Frontal cortex (tissue), 3 donors: ENCODE measurements at regions not wholly inside any gene's neighbourhood (a gene's known extent, or its start where the extent isn't known, plus 50 kb on each side); places are given as distances from the start of the nearest gene placed in this dataset.

Experiments used
- DNase-seq, 2 donors: peaks; one replicate each; pipeline ENCODE4 v3.0.0; 2012; ENCODE audit warnings: low spot score in 2 of 2
- FAIRE-seq: peaks from 2 replicates; lab custom pipeline; 2012; peaks lifted over from hg19 to GRCh38; lab: Jason Lieb, UNC
- donor health status: control.
- donor health status: control.
- donor health status: control.

- DNase-seq (no peak), FAIRE-seq (no peak)
These were observed 107.1 kb downstream of the LBH start for GRCh38 chr2:30338475-30338874.

- FAIRE-seq (no peak), DNase-seq (no peak)
These were observed 107.7 kb downstream of the LBH start for GRCh38 chr2:30339071-30339470.

GRCh38 chr2:30341500-30342267 is 105.4 kb upstream of the LCLAT1 start:
- DNase-seq (no peak), FAIRE-seq (no peak)

- peak in 1 of 2 donors; percentile 47 for DNase-seq
- no peak for FAIRE-seq
These were observed 100.4 kb upstream of the LCLAT1 start for GRCh38 chr2:30346471-30347169.

- DNase-seq (no peak), FAIRE-seq (no peak)
These were observed 98.2 kb upstream of the LCLAT1 start for GRCh38 chr2:30348825-30349224.

GRCh38 chr2:30349691-30350090 is 97.4 kb upstream of the LCLAT1 start:
- FAIRE-seq (no peak), DNase-seq (no peak)

GRCh38 chr2:30351116-30351515 is 95.9 kb upstream of the LCLAT1 start:
- FAIRE-seq (no peak), DNase-seq (no peak)

GRCh38 chr2:30351949-30352348 is 95.1 kb upstream of the LCLAT1 start:
- no peak for DNase-seq
- no peak for FAIRE-seq

GRCh38 chr2:30354150-30354549 is 92.9 kb upstream of the LCLAT1 start:
- DNase-seq (no peak), FAIRE-seq (no peak)

GRCh38 chr2:30354621-30355020 is 92.4 kb upstream of the LCLAT1 start:
- DNase-seq = no peak
- no peak for FAIRE-seq

GRCh38 chr2:30355306-30355705 is 91.7 kb upstream of the LCLAT1 start:
- DNase-seq (no peak), FAIRE-seq (no peak)

GRCh38 chr2:30356071-30356470 is 91.0 kb upstream of the LCLAT1 start:
- FAIRE-seq = no peak

GRCh38 chr2:30356776-30357175 is 90.3 kb upstream of the LCLAT1 start:
- no peak for FAIRE-seq
- no peak for DNase-seq

More at GRCh38 chr2:30356071-30356470, 91.0 kb upstream of the LCLAT1 start:
- DNase-seq = no peak

GRCh38 chr2:30358351-30358750 is 88.7 kb upstream of the LCLAT1 start:
- DNase-seq (no peak), FAIRE-seq (no peak)

GRCh38 chr2:30358842-30359241 is 88.2 kb upstream of the LCLAT1 start:
- DNase-seq (no peak), FAIRE-seq (no peak)

- FAIRE-seq (no peak), DNase-seq (no peak)
These were observed 87.3 kb upstream of the LCLAT1 start for GRCh38 chr2:30359644-30360167.

- FAIRE-seq (no peak), DNase-seq (no peak)
These were observed 85.2 kb upstream of the LCLAT1 start for GRCh38 chr2:30361751-30362394.

GRCh38 chr2:30362468-30363081 is 84.5 kb upstream of the LCLAT1 start:
- no peak for DNase-seq
- FAIRE-seq = no peak

- FAIRE-seq = no peak
- DNase-seq = no peak
These were observed 83.6 kb upstream of the LCLAT1 start for GRCh38 chr2:30363406-30363805.

GRCh38 chr2:30365201-30365600 is 81.8 kb upstream of the LCLAT1 start:
- FAIRE-seq = no peak

More at GRCh38 chr2:30365201-30365600, 81.8 kb upstream of the LCLAT1 start:
- DNase-seq = no peak
